ENCODE measurements at regions not wholly inside any gene's neighbourhood (a gene's known extent, or its start where the extent isn't known, plus 50 kb on each side); places are given as distances from the start of the nearest gene placed in this dataset.
"Not testable (repeated sequence)": the region's sequence is repeated elsewhere in the genome, so short reads cannot be mapped to it uniquely, and the experiment has no call there.

GRCh38 chr6:12348530-12349511, 58.7 kb downstream of the EDN1 start:
- no peak for DNase-seq

GRCh38 chr6:12350644-12351170, 60.5 kb downstream of the EDN1 start:
- no peak for DNase-seq

GRCh38 chr6:12351672-12352071, 61.5 kb downstream of the EDN1 start:
- no peak for DNase-seq

- DNase-seq: no peak
These were observed 63.6 kb downstream of the EDN1 start for GRCh38 chr6:12353731-12354130.

GRCh38 chr6:12354499-12354898, 64.3 kb downstream of the EDN1 start:
- no peak for DNase-seq

GRCh38 chr6:12355354-12355753, 65.2 kb downstream of the EDN1 start:
- DNase-seq: no peak

GRCh38 chr6:12356431-12356830, 66.3 kb downstream of the EDN1 start:
- no peak for DNase-seq

GRCh38 chr6:12356983-12357972, 67.1 kb downstream of the EDN1 start:
- no peak for DNase-seq

- no peak for DNase-seq
These were observed 68.9 kb downstream of the EDN1 start for GRCh38 chr6:12359036-12359435.

GRCh38 chr6:12361042-12361765, 71.0 kb downstream of the EDN1 start:
- DNase-seq: no peak

GRCh38 chr6:12363277-12363650, 73.1 kb downstream of the EDN1 start:
- DNase-seq: not testable (repeated sequence)

GRCh38 chr6:12363651-12364381, 73.7 kb downstream of the EDN1 start:
- peak; percentile 3 for DNase-seq

- DNase-seq: no peak
These were observed 74.5 kb downstream of the EDN1 start for GRCh38 chr6:12364621-12365020.

GRCh38 chr6:12366731-12367130, 76.6 kb downstream of the EDN1 start:
- DNase-seq: no peak

- DNase-seq: no peak
These were observed 77.3 kb downstream of the EDN1 start for GRCh38 chr6:12367412-12367811.

GRCh38 chr6:12369355-12369754, 79.2 kb downstream of the EDN1 start:
- DNase-seq: no peak

GRCh38 chr6:12369781-12370262, 79.7 kb downstream of the EDN1 start:
- DNase-seq: no peak

GRCh38 chr6:12371151-12371550, 81.0 kb downstream of the EDN1 start:
- no peak for DNase-seq

GRCh38 chr6:12371641-12372146, 81.5 kb downstream of the EDN1 start:
- DNase-seq: no peak

GRCh38 chr6:12379181-12379580, 89.0 kb downstream of the EDN1 start:
- DNase-seq: no peak

GRCh38 chr6:12381587-12381986, 91.4 kb downstream of the EDN1 start:
- no peak for DNase-seq
